IPS DF 19.7 (cell line): ENCODE measurements at regions not wholly inside any gene's neighbourhood (a gene's known extent, or its start where the extent isn't known, plus 50 kb on each side); places are given as distances from the start of the nearest gene placed in this dataset.
"Not testable (repeated sequence)": the region's sequence is repeated elsewhere in the genome, so short reads cannot be mapped to it uniquely, and the experiment has no call there.

Experiments used
- DNase-seq: peaks from one replicate; pipeline ENCODE4 v3.0.0-alpha.2; 2013; ENCODE audit warnings: low read depth, low spot score

DNA sequence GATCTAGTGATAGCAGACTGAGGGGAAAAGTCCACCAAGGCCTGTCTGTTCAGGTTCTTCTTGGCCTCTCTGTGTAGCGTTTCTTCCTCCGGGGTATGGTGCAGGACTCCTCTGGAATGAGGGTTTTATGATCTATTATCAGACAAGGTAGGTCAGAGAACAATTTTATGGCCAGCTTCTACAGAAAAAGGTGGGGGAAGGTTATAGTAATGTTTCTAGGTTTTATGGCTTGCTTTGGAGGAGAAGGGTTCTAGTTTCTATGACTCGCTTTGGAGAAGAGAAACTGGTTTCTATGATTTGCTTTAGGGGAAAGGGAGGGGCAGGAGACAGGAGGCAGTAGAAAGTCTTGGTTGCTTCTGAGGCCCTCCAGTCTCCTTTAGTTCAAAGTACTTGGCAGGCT, 144.8 kb upstream of the LAMA2 start:
- no peak for DNase-seq

DNA sequence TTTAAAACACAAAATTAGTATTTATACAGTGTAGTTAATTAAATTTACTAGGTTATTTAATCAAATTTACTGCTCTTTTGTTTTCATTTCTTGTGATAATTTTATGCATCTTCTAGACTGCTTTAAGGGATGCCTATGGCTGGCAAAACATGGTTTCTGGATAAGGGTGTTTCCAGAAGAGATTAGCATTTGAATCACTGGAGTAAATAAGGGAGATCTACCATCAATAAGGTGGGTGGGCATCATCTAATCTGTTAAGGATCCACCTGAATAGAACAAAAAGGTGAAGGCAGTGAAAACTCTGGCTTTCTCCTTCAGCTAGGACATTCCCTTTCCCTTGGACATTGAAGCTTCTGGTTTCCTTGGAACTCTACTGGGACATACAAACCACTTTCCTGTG, 146.2 kb upstream of the LAMA2 start:
- no peak for DNase-seq

DNA sequence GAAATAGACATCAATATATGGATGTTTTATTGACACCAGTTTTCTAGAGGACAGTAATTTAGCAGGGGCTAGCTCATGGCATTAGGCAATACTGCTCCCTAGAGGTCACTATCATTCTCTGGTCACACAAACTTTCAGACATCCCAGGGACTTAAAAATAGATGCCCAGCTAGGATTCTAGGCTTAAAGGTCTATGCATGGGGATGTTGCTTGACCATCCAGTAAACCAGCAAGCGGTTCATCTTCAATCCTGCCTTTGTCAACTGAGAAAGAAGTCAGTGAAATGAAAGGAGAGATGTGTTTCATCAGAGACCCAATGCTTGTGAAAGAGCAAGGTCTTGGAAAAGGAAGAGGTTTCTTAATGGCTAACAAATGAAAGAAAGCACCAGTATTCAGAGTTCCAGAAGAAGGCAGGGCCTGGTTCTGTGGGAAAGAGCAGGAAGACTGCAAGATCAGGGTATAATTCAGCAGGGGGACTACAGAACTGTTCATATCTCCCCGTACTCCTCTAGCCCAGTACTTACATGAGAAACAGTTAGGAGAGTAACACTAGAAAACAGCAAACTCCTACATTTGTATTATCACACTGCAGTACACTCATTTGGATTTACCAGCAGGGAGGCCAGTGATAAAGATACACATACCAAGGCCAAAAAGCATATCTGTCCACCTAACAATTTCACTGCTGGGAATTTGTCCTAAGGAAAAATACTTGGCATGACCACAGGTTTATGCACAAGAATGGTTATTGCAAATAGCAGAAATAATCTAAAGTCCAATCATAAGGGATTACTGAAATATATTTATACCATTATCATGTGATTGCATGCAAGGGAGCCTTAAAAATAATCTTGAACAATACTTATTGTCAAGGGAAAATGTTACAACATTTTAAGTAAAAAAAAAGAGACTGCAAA, 151.4 kb upstream of the LAMA2 start:
- no peak for DNase-seq

DNA sequence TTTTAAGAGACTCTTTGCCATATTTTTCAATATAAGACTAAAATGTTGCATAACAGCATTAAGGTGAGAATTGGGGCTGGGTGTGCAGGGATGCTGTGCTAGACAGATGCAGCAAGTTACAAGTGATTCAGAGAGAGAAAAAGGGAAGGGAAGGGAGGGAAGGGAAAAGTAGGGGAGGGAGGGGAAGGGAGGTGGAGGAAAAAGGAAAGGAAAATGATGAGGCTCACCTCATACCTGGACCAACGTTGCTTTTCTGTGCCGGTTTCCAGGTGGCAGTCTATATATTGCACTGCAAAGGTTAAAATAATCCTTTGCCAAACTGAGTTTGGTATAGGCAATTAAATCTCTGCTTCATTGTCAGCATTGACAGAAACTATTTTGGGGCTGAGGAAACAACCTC, 155.4 kb upstream of the LAMA2 start:
- no peak for DNase-seq

DNA sequence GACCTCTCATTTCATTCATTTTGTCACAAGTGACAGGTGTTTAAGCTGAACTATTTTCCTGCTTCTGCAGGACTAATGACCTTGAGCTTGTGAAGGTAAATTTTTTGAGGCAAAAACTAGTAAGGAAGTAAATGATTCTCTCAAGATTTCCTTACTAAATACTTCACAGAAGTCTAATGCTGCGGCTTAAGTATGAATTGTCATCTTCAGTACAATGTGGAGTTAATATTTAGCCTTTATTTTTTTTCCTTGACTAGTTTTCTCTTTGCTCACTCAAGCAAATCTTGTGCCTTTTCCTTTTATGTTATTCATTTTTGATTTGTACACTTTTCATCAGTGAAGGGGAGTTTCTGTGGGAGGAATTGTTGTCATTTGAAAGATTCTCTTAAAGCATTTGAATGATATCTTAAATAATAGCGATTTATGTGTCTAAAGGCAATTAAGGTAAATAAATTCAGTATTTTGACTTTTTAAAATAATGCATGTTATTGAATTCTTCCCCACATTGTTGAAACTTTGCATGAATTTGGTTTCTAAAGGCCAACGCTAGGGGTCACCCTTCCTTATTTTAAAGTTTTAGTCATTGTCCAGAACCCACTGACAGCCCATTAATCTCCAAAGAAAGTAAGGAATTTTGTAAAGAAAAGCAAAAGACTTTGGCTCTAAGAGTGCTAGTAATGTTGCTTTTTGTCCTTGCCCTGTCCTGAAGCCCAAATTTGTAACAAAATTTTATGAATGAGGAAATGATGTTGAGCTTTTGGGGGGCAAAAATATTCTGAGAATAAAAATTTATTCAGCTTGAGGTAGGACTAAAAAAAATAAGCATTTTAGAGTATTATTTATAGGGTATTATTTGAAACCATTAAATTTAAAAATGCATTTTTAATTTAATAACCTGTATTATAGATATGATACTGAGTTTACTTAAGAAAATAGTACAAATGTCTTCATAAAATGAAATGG, 157.4 kb upstream of the LAMA2 start:
- DNase-seq: no peak

DNA sequence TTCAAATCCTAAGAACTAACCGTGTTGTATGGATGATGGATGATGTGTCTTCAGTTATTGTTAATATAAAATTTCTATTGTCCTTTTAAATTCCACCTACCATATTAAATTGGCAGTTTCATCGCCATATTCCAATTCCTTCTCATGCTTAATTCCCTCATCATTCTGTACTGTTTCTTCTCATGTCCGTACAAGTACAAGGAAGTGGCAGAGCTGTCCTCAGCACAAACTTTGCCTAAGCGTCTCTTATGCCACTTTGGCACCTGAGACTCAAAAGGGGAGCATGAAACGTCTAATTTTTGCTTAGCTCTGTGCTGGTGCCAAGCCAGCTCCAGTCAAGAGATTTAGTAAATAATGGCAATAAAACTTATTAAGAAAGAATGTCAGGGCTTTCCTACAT, 158.2 kb upstream of the LAMA2 start:
- DNase-seq: no peak

DNA sequence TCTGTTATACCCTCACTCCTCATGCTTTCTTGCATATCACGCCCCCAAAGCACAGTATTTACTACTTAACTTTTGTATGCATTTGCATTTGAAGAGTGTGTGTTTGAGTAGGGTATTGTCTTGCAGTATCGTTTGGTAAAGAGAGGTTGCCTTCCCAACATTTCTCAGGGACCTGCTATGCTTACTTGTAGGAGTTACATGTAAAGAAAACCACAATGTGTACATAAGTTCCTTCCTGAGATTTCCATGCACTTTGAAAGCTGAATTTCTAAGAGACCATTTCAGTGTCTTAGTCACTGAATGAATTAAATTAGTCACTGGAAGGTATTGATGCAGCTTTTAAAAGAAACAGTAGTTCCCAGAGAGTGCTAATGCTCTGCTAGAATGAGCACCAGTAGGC, 159.3 kb upstream of the LAMA2 start:
- no peak for DNase-seq

DNA sequence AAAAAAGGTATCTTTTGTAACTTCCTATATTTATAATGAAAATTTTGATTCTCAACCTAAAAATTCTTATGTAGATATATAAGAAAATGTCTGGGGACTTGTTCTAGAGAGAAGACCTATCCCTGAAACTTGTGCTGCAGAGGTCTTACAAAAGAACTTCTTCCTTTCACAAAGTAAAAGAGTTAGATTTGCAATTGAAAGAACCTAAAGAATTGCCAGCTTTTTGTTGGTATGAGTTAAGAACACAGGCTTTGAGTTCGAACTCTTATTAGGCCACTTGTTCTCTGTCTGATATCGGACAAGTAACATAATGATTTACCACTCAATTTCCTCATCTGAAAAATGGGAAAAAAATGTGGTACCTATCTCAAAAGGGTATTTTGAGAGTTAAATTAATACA, 162.0 kb upstream of the LAMA2 start:
- no peak for DNase-seq

DNA sequence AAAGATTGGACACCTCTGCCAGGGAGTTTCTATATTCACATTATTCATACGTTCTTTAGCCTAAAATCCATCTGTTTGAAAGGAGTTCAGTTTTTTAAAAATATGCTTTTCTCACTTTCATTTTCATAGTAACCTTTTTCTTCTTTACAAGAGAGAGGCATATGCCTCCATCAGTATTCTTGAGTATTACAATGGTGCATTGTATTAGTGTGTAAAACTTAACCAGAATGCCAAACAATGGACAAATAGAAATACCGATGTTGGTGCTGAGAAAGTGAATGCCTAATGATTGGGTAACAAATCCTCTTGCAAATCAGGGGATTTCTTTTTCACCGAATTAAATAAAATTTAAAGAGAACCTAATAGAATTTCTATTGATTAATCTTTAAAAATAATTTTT, 163.2 kb upstream of the LAMA2 start:
- DNase-seq: no peak

DNA sequence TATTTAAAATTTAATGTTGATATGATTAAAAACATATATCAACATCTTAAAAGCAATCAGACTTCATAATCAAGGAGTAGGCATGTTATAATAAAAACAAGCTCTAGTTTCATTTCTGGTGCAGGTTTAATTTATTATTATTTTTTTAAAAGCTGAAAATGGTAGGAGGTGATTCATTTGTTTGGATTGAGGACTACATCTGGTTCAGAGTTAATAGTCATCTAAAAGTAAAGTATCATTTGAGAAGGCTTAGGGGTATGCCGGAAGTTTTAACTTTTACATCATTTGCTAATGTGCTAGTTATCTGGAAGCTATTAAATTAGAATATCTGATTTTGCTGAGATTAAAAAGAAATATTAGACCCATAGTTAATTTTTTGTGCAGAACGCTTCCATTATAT, 169.5 kb upstream of the LAMA2 start:
- DNase-seq: no peak

DNA sequence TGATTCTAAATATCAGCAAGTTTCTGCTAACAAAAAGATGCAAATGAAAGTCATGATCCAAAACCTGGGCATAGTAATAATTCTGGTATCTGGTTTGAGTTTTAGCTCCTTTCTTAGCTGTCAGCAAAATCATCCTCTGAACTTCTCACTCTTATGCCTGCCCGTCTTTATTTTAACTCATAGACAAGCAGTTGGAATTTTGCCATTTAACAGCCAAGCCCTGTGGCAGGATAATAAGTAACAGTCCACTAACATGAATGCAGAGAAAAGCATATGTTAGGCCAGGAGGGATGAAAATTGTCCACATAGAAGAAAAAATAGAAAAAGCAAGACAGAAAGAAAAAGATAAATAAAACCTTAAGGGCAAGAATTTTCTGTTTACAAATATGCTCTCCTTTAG, 170.0 kb upstream of the LAMA2 start:
- no peak for DNase-seq

DNA sequence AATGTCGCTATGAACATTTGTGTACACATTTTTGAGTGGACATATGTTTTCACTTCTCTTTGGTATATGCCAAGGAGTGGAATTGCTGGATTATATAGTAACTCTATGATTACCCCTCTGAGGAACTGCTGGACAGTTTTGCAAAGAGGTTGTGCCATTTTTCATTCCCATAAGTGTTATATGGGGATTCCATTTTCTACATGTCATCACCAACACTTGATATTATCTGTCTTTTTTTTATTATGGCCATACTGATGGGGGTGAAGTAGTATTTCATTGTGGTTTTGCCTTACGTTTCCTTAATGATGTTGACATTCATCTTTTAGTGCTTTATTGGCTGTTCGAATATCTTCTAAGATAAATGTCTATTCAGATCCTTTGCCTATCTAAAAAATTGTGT, 171.8 kb upstream of the LAMA2 start:
- no peak for DNase-seq

DNA sequence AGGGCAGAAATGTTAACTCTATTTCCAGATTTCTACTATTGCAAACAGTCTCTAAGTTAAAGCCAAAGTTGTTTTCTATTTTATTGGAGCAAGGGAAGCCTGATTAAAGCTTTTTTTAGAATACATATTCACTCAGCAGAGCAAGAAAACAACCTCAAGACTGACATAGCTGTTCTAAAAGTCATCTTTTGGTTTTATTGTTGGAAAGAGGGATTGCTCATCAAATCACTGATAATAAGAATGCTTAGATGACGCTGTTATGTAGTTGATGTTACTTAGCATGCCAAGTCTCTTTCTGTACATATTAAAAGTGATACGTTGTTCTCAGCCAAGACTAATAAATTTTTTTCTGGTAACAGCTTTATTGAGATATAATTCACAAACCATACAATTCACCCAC, 172.6 kb upstream of the LAMA2 start:
- no peak for DNase-seq

DNA sequence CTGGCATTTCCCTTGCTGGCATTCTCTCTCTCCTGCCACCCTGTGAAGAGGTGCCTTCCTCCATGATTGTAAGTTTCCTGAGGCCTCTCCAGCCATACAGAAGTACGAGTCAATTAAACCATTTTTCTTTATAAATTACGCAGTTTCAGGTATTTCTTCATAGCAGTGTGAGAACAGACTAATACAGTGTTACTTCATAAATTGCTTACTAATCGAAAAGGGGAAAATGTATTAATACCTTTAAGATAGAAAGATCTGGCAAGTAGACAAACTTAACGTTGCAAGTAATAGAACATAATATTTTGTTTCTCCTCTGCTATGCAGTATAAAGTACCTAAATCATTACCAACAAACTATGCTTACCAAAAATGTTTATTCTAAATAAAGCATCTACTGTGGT, 178.3 kb upstream of the LAMA2 start:
- no peak for DNase-seq

DNA sequence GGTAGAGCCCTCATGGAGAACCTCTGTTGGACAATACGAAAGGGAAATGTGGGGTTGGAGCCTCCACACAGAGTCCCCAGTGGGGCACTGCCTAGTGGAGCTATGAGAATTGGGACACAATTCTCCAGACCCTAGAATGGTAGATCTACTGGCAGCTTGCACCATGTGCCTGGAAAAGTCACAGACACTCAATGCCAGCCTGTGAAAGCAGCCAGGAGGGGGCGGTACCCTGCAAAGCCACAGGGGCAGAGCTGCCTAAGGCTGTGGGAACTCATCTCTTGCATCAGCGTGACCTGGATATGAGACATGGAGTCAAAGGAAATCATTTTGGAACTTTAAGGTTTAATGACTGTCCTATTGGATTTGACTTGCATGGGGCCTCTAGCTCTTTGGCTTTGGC, 179.1 kb upstream of the LAMA2 start:
- not testable (repeated sequence) for DNase-seq

DNA sequence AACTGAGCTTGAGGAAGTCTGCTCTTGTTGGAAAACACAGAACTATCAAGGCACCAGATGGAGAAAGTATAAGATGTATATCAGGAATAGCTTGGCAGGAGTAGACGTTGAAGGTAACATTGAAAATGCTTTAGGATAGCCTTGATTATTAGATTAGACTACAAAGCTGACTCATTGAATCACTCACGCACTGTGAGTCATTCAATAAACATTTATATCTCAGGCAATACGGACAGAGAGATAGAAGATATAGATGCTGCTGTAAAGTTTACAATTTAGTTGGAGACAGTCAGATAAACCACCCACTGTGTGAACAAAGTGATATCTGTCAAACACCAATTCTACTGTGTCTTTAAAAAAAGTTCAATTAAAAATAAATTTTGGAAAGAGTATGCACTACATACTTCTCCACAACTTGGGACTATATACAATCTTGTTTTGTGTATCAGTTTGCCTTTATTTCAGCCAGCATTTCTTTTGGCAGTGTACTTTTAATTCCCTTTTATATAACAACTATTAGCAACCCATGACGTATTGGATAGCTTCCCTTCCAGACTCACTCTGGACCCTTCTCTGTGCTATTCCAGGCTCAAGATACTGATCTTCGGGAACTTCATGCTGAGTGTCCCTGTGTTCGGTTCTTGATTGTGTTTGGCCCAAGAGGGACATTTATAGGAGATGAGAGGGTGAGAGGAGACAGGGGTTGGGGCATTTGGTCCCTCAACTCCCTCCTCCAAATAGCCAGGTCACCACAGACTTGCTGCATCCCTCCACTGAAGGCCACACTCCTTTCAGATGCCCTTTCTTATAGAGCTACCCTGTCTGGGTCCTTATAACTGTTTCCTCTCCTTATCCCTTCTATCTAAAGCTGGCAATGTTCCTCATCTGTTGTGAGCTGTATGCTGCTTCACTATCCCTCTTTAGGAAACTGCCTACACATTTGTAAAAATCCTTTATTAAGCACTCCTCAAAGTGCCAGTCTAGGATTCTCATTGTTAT, 176.6 kb upstream of the PTPRK start:
- no peak for DNase-seq

DNA sequence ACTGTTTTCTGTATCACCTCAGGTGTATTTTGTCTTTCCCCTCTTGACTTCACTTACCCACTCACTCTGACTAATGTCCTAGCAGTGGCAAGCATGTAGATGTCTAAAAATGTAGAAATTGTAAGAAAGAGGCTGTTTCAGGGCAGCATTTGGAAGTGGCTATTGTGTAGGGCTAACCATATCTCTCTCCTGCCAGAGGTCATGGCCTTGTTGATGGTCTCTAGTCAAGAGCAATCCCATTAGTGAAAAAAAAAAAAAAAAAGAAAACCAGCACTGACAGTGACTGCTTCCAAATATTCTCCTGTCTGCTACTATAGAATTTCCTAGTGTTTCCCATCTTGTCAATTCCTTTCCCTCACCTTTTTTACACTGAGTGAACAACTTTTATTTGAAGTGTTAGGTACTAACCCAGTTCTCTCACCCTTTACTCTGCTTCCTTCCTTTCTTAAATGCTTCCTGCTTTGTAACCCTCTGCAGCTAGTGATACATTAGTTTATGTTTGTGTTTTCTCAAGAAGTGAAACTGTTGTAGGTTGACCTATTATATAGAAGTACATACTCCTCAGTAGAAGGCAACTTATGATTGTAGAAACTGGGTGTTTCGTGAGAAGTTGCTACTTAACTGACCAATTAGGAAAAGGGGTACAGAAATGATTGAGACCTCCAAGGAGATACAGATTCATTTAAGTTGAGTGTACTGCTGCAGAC, 174.1 kb upstream of the PTPRK start:
- no peak for DNase-seq

DNA sequence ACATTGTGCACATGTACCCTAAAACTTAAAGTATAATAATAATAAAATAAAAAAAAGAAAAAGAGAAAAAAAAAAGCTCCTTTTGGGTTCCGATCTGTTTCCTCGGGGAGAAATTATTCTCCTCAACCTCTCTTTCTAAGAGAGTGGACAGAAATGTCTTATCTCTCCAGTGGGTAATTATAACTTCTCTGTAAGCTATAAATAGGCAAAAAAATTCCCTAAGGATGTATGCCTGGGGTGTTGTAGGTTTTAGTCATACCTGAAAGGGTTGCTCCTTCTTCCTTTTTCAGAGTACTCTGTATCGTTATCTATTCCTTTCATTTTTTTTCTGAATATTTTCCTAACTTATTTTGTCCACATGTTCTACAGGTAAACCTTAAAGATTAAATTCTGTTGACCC, 169.7 kb upstream of the PTPRK start:
- no peak for DNase-seq

DNA sequence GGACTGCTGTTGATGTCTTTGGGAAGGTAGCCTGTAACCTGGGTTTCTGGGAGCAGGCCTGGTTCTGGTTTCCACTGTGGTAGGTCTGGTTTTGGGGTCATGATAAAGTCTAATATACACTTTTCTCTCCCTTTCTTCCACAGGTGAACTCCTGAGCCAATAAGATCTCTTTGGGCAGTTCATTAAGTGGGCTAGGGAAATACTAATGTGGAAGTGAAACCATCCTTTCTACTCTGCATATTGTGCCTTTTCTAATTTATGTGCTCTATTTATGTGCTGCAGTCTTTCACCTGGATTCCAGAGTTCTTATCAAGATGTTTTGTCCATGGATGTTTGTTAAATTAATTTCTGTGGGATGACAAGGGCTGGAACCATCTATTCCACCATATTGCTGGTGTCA, 165.7 kb upstream of the PTPRK start:
- DNase-seq: no peak

DNA sequence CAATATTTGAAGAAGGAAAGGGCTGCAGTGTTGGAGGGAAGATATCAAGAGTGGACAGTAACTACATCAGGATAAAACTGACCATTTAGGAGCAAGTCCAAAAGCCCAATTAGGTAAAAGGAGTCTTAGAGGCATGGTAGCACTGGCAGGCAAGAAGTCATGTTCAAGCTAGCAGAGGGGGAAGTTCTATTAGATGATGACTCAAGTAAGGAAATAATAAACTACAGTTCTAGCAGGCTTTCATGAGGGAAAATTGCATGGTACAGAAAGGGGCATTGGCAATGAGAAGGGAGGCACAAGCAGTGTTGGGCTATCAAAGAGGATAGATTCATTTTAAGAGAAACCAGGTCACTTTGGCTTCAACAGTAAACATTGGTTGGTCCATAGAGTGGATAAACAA, 156.1 kb upstream of the PTPRK start:
- DNase-seq: no peak

DNA sequence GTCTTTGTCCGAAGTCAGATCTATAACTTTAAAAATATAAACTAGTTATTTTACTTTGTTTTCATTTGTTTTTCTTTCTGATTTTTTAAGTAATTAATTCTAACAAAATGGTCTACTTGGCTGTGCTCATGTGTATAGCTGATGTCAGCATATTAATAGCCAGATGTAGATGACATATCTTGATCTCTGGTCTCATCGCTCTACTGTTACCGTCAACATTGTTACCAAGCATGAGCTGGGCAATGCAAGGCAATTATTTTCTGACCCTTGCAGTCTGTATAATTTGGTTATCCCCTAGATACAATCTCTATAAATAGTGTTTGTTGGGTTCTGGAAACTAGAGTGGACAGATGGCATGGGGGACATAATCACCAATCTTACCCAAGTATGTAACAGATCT, 151.6 kb upstream of the PTPRK start:
- no peak for DNase-seq
